Liver (tissue), 8 donors: ENCODE measurements at regions not wholly inside any gene's neighbourhood (a gene's known extent, or its start where the extent isn't known, plus 50 kb on each side); places are given as distances from the start of the nearest gene placed in this dataset.

Experiments
- DNase-seq: peaks from one replicate; pipeline ENCODE4 v3.0.0-alpha.2; 2017; ENCODE audit warnings: low spot score
- H3K27ac ChIP-seq, 2 donors: one replicate each; pipeline ENCODE4 v1.7.0; 2013; ENCODE audit warnings: inconsistent platforms in 2 of 2, low read length in 2 of 2, control low read depth in 1 of 2, low read depth in 1 of 2, mild to moderate bottlenecking in 1 of 2
- H3K27me3 ChIP-seq, 4 donors: one replicate each; pipeline versions ENCODE4 v1.6.1 to v1.7.0; 2013; ENCODE audit warnings: low read length in 3 of 4, inconsistent platforms in 1 of 4, mild to moderate bottlenecking in 1 of 4, moderate library complexity in 1 of 4; ENCODE audit not compliant: control insufficient read depth in 4 of 4, insufficient read depth in 4 of 4
- H3K36me3 ChIP-seq, 4 donors: one replicate each; pipeline versions ENCODE4 v1.6.1 to v1.7.0; 2013; ENCODE audit warnings: low read length in 3 of 4, mild to moderate bottlenecking in 3 of 4, low read depth in 1 of 4, moderate library complexity in 1 of 4; ENCODE audit not compliant: control insufficient read depth in 4 of 4, insufficient read depth in 3 of 4
- H3K4me1 ChIP-seq, 4 donors: one replicate each; pipeline versions ENCODE4 v1.6.1 to v1.7.0; 2013; ENCODE audit warnings: low read length in 3 of 4, mild to moderate bottlenecking in 3 of 4, moderate library complexity in 1 of 4; ENCODE audit not compliant: control insufficient read depth in 4 of 4, insufficient read depth in 4 of 4
- H3K4me3 ChIP-seq, 3 donors: one replicate each; pipeline versions ENCODE4 v1.6.1 to v1.7.0; 2013; ENCODE audit warnings: low read length in 3 of 3, control low read depth in 1 of 3, low read depth in 1 of 3, mild to moderate bottlenecking in 1 of 3
- H3K9ac ChIP-seq, 2 donors: one replicate each; pipeline ENCODE4 v1.7.0; 2013; ENCODE audit warnings: low read length in 2 of 2, mild to moderate bottlenecking in 2 of 2, moderate library complexity in 2 of 2, control low read depth in 1 of 2, low read depth in 1 of 2
- H3K9me3 ChIP-seq, 4 donors: one replicate each; pipeline versions ENCODE4 v1.6.1 to v1.7.0; 2013; ENCODE audit warnings: low read length in 3 of 4; ENCODE audit not compliant: control insufficient read depth in 4 of 4
- EGR1 ChIP-seq, 2 donors: IDR thresholded peaks; 2 replicates each; pipeline ENCODE4 v1.6.1; 2016 to 2018; ENCODE audit warnings: antibody characterized with exemption in 2 of 2, low read depth in 2 of 2
- FOXA1 ChIP-seq: IDR thresholded peaks from 2 replicates; pipeline ENCODE4 v1.6.1; 2016; ENCODE audit warnings: antibody characterized with exemption
- FOXA2 ChIP-seq: IDR thresholded peaks from 2 replicates; pipeline ENCODE4 v1.6.1; 2016; ENCODE audit warnings: antibody characterized with exemption
- GABPA ChIP-seq, 2 donors: IDR thresholded peaks in 1 of 2; conservative IDR thresholded peaks in 1 of 2; 2 replicates each; pipeline ENCODE4 v1.6.1; 2016; ENCODE audit warnings: antibody characterized with exemption in 2 of 2, mild to moderate bottlenecking in 1 of 2, moderate library complexity in 1 of 2
- HNF4A ChIP-seq, 2 donors: conservative IDR thresholded peaks; 2 replicates each; pipeline ENCODE4 v1.6.1; 2016; ENCODE audit warnings: antibody characterized with exemption in 2 of 2, mild to moderate bottlenecking in 2 of 2
- HNF4G ChIP-seq: IDR thresholded peaks from 2 replicates; pipeline ENCODE4 v1.6.1; 2016; ENCODE audit warnings: antibody characterized with exemption
- JUND ChIP-seq, 2 donors: IDR thresholded peaks; 2 replicates each; pipeline ENCODE4 v1.6.1; 2016; ENCODE audit warnings: antibody characterized with exemption in 2 of 2
- NR2F2 ChIP-seq: IDR thresholded peaks from 2 replicates; pipeline ENCODE4 v1.6.1; 2016; ENCODE audit warnings: antibody characterized with exemption
- RAD21 ChIP-seq, 2 donors: IDR thresholded peaks; 2 replicates each; pipeline ENCODE4 v1.6.1; 2016; ENCODE audit warnings: antibody characterized with exemption in 2 of 2, mild to moderate bottlenecking in 2 of 2
- SP1 ChIP-seq: IDR thresholded peaks from 2 replicates; pipeline ENCODE4 v1.6.1; 2018; ENCODE audit warnings: antibody characterized with exemption, mild to moderate bottlenecking
- TAF1 ChIP-seq: conservative IDR thresholded peaks from 2 replicates; pipeline ENCODE4 v1.6.1; 2016; ENCODE audit warnings: antibody characterized with exemption, mild to moderate bottlenecking
- YY1 ChIP-seq: IDR thresholded peaks from 2 replicates; pipeline ENCODE4 v1.6.1; 2016; ENCODE audit warnings: antibody characterized with exemption, mild to moderate bottlenecking
- WGBS: extraction: QIAGEN DNeasy Blood & Tissue Kit; methylation state at CpG from one replicate; pipeline ENCODE4 v1.1.7; 2013; 5-methylcytosine and 5-hydroxymethylcytosine counted together
- TF ChIP-seq, protein P1 (sequence below): IDR thresholded peaks from 2 replicates; pipeline ENCODE4 v1.6.1; 2016; ENCODE audit warnings: antibody characterized with exemption
- TF ChIP-seq, protein P2 (sequence below): fragments of 150-350 bp; IDR thresholded peaks from 2 replicates; pipeline ENCODE4 v1.5.1; 2017; ENCODE audit warnings: improper control_type of control experiment, low read depth, low read length; ENCODE audit not compliant: missing input control
- TF ChIP-seq, protein P3 (sequence below): IDR thresholded peaks from 2 replicates; pipeline ENCODE4 v1.6.1; 2016; ENCODE audit warnings: antibody characterized with exemption
- TF ChIP-seq, protein P4 (sequence below): IDR thresholded peaks from 2 replicates; pipeline ENCODE4 v1.6.1; 2016; ENCODE audit warnings: antibody characterized with exemption
- donor health status: healthy.
- donor health status: healthy.
- donor health status: healthy.
- donor health status: healthy.
- donor health status: healthy.

DNA sequence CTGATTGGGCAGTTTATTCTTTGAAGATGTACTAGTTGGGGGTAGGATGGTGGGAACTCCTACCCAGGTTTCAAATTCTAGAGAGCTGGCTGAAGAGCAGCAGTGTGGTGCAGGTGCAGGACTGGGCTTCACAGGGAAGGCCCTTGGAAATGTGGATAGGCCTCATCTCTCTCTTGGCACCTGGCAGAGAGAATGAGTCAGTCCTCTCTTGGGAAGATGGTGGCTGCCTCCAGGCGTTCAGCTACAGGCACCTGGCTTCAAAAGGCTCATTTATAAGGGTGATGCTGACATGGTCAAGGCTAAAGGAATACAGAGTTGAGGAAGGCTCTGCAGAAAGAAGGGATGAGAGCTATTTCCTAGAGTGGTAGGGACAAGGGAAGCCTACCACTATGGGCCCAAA is 179.7 kb upstream of the VASH1 start (continued):
- TF ChIP-seq, protein P1, sequence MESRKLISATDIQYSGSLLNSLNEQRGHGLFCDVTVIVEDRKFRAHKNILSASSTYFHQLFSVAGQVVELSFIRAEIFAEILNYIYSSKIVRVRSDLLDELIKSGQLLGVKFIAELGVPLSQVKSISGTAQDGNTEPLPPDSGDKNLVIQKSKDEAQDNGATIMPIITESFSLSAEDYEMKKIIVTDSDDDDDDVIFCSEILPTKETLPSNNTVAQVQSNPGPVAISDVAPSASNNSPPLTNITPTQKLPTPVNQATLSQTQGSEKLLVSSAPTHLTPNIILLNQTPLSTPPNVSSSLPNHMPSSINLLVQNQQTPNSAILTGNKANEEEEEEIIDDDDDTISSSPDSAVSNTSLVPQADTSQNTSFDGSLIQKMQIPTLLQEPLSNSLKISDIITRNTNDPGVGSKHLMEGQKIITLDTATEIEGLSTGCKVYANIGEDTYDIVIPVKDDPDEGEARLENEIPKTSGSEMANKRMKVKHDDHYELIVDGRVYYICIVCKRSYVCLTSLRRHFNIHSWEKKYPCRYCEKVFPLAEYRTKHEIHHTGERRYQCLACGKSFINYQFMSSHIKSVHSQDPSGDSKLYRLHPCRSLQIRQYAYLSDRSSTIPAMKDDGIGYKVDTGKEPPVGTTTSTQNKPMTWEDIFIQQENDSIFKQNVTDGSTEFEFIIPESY, result no peak
- TF ChIP-seq SP1, result no peak

DNA sequence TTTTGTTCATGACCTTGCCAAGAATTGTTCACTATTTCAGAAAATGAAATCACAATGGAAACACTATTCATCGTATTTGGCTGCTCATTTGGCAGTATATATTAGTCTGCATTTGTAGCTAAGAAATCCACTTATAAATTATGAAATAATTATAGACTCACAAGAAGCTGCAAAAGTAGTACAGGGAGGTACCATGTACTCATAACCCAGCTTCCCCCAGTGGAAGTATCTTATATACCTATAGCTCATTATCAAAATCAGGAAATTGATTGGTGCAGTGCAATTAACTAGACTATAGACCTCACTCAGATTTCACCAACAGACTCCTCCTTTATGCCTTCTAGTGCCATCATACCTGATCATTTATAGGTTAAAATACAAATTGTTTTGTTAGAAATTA is 178.8 kb upstream of the VASH1 start:
- H3K4me1 ChIP-seq, result no peaks in the 10 kb centered on the region
- no peaks in the 10 kb centered on the region for H3K9me3 ChIP-seq
- 89% methylated on average over 1 of the region's 1 CpG for WGBS
- H3K27ac ChIP-seq, result no peak overlapping the region
- H3K9ac ChIP-seq, result no peak overlapping the region
- no peak overlapping the region for H3K4me3 ChIP-seq
- no peak for DNase-seq
- TF ChIP-seq, protein P2, sequence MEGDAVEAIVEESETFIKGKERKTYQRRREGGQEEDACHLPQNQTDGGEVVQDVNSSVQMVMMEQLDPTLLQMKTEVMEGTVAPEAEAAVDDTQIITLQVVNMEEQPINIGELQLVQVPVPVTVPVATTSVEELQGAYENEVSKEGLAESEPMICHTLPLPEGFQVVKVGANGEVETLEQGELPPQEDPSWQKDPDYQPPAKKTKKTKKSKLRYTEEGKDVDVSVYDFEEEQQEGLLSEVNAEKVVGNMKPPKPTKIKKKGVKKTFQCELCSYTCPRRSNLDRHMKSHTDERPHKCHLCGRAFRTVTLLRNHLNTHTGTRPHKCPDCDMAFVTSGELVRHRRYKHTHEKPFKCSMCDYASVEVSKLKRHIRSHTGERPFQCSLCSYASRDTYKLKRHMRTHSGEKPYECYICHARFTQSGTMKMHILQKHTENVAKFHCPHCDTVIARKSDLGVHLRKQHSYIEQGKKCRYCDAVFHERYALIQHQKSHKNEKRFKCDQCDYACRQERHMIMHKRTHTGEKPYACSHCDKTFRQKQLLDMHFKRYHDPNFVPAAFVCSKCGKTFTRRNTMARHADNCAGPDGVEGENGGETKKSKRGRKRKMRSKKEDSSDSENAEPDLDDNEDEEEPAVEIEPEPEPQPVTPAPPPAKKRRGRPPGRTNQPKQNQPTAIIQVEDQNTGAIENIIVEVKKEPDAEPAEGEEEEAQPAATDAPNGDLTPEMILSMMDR, result no peak
- TF ChIP-seq HNF4A (conservative IDR thresholded peaks at IDR 0.05), result no peak
- TF ChIP-seq FOXA1, result no peak
- no peak for TF ChIP-seq EGR1 (IDR thresholded peaks at IDR 0.05; ENCODE audit: low read depth in 2 of 2)
- TF ChIP-seq TAF1, result no peak
- TF ChIP-seq FOXA2, result no peak
- TF ChIP-seq HNF4G, result no peak
- TF ChIP-seq, protein P3, sequence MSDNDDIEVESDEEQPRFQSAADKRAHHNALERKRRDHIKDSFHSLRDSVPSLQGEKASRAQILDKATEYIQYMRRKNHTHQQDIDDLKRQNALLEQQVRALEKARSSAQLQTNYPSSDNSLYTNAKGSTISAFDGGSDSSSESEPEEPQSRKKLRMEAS, result no peak
- TF ChIP-seq RAD21 (IDR thresholded peaks at IDR 0.05), result no peak
- no peak for TF ChIP-seq JUND (IDR thresholded peaks at IDR 0.05)
- no peak for TF ChIP-seq YY1
- no peak for TF ChIP-seq GABPA (IDR thresholded peaks at IDR 0.05 in 1 of 2, conservative IDR thresholded peaks at IDR 0.05 in 1 of 2)
- TF ChIP-seq NR2F2, result no peak
- no peaks in the 10 kb centered on the region for H3K27me3 ChIP-seq
- no peaks in the 10 kb centered on the region for H3K36me3 ChIP-seq

GRCh38 chr14:76583174-76583573 is 178.1 kb upstream of the VASH1 start:
- DNase-seq, result no peak
- Histone ChIP-seq H3K4me3 (no peak overlapping the region), H3K4me1 (no peaks in the 10 kb centered on the region), H3K27me3 (no peaks in the 10 kb centered on the region), H3K27ac (no peak overlapping the region), H3K9ac (no peak overlapping the region), H3K9me3 (no peaks in the 10 kb centered on the region), H3K36me3 (no peaks in the 10 kb centered on the region)
- WGBS, result 70% methylated on average over 1 of the region's 1 CpG
- TF ChIP-seq YY1 (no peak), RAD21 (IDR thresholded peaks at IDR 0.05) (no peak), EGR1 (IDR thresholded peaks at IDR 0.05; ENCODE audit: low read depth in 2 of 2) (no peak), JUND (IDR thresholded peaks at IDR 0.05) (no peak)
- TF ChIP-seq, protein P4, sequence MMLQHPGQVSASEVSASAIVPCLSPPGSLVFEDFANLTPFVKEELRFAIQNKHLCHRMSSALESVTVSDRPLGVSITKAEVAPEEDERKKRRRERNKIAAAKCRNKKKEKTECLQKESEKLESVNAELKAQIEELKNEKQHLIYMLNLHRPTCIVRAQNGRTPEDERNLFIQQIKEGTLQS, result no peak
- TF ChIP-seq, protein P2, result no peak
- TF ChIP-seq, protein P1, result no peak
